Nephron progenitor cell (in vitro differentiated cells): ENCODE measurements at regions not wholly inside any gene's neighbourhood (a gene's known extent, or its start where the extent isn't known, plus 50 kb on each side); places are given as distances from the start of the nearest gene placed in this dataset.

Experiments used
- DNase-seq: peaks from one replicate; pipeline ENCODE4 v3.0.0; 2021
- H3K27ac Mint-ChIP-seq: 2 replicates; pipeline ENCODE4 v1.8.0; 2021; ENCODE audit warnings: mild to moderate bottlenecking, moderate library complexity, mixed read lengths
- H3K27me3 Mint-ChIP-seq: 2 replicates; pipeline ENCODE4 v1.8.0; 2021; ENCODE audit warnings: mild to moderate bottlenecking, low read depth, mixed read lengths; ENCODE audit not compliant: poor library complexity
- H3K36me3 Mint-ChIP-seq: 2 replicates; pipeline ENCODE4 v1.8.0; 2021; ENCODE audit warnings: low read depth, mixed read lengths
- H3K4me1 Mint-ChIP-seq: 2 replicates; pipeline ENCODE4 v1.8.0; 2021; ENCODE audit warnings: mixed read lengths
- H3K4me3 Mint-ChIP-seq: 2 replicates; pipeline ENCODE4 v1.8.0; 2021; ENCODE audit warnings: mild to moderate bottlenecking, moderate library complexity, mixed read lengths
- H3K9me3 Mint-ChIP-seq: 2 replicates; pipeline ENCODE4 v1.8.0; 2021; ENCODE audit warnings: mild to moderate bottlenecking, moderate library complexity, mixed read lengths
- CTCF ChIP-seq: fragments of 200-600 bp; sonication (generic); IDR thresholded peaks from 2 replicates; pipeline ENCODE4 v1.5.0; 2021; ENCODE audit warnings: antibody characterized with exemption

GRCh38 chr2:144668493-144669110, 148.7 kb upstream of the ZEB2 start:
- no peak for DNase-seq
- H3K9me3 Mint-ChIP-seq: no peaks in the 10 kb centered on the region

GRCh38 chr2:144666032-144666431, 146.1 kb upstream of the ZEB2 start:
- peaks cover 6% of the 10 kb centered on the region for H3K4me1 Mint-ChIP-seq
- H3K27me3 Mint-ChIP-seq: peaks cover 3% of the 10 kb centered on the region
- H3K36me3 Mint-ChIP-seq: no peaks in the 10 kb centered on the region
- peak overlapping the region; percentile 46 for H3K27ac Mint-ChIP-seq
- H3K4me3 Mint-ChIP-seq: no peak overlapping the region
- TF ChIP-seq CTCF: no peak
- no peak for DNase-seq
- H3K9me3 Mint-ChIP-seq: no peaks in the 10 kb centered on the region

More at GRCh38 chr2:144668493-144669110, 148.7 kb upstream of the ZEB2 start:
- Mint-ChIP-seq H3K4me1 (peaks cover 3% of the 10 kb centered on the region), H3K27me3 (peaks cover 3% of the 10 kb centered on the region), H3K36me3 (no peaks in the 10 kb centered on the region), H3K27ac (no peak overlapping the region), H3K4me3 (no peak overlapping the region)
- no peak for TF ChIP-seq CTCF

GRCh38 chr2:144663207-144663606, 143.3 kb upstream of the ZEB2 start:
- no peaks in the 10 kb centered on the region for H3K36me3 Mint-ChIP-seq
- TF ChIP-seq CTCF: no peak
- no peaks in the 10 kb centered on the region for H3K9me3 Mint-ChIP-seq
- peaks cover 9% of the 10 kb centered on the region for H3K4me1 Mint-ChIP-seq
- no peak overlapping the region for H3K4me3 Mint-ChIP-seq
- no peak for DNase-seq
- no peak overlapping the region for H3K27ac Mint-ChIP-seq
- H3K27me3 Mint-ChIP-seq: peaks cover 7% of the 10 kb centered on the region

DNA sequence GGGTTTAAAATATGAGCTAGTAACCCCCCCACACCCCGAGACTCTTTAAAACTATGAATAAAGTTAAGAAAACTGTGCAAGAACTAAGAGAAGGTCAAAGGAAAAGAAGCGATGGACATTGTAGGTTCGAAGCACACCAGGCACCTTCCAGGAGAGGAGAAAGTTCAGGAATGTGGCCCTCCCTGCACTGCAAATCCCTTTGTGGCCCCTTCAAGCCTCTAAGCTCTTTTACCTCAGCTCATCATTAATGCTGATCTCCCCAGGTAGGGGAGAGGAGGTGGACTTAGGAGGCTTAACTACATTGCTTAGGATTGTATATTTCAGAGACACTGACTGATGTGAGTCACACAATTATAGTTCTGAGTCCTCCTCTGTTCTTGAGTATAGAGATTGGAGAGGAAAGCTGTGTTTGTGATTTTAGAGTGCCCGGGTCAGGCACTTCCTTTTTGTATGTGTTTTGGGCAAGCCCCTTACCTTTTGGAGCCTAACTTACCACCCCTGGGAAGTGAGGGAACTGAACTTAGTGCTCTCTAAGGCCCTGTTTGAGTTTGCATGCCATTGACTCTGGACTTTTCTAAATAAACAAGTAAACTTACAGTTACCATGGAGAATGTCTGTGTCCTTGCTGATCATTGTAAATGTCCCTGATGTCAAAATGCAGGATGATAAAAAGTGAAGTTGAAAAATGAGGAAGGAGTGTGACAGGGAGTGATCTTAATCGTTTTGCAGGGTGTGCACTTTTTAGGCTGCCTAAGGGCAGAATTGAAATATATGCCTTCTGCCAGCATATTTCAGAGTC, 140.8 kb upstream of the ZEB2 start:
- no peak overlapping the region for H3K4me3 Mint-ChIP-seq

DNA sequence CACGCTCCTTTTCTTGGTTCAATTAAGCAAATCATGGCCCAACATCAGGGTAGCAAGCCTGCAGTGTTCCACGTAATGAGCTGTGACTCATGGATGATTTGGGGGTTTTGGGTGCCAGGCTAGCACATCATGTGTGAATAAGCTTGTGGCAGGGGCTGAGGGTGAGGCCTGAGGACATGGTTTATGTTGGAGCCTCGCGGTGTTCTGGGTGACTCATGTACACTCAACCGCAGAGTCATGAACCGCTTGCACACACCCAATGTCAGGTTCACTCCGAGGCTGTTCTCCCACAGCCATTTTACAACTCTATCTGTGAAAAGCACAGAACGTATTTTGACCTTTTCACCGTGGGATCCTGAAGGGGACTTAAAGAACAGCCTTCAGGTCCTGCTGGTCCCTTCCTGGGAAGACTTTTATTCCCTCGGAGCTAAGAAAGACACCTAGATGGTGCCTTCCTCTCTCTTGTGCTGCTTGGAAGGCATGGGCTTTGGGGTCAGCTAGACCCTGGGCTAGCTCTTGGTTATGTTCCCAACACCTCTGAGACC, 139.9 kb upstream of the ZEB2 start:
- no peak for DNase-seq
- peaks cover 6% of the 10 kb centered on the region for H3K4me1 Mint-ChIP-seq
- no peaks in the 10 kb centered on the region for H3K9me3 Mint-ChIP-seq
- TF ChIP-seq CTCF: no peak
- H3K36me3 Mint-ChIP-seq: no peaks in the 10 kb centered on the region
- peaks cover 7% of the 10 kb centered on the region for H3K27me3 Mint-ChIP-seq
- no peak overlapping the region for H3K4me3 Mint-ChIP-seq
- H3K27ac Mint-ChIP-seq: no peak overlapping the region

More for the DNA sequence above, 140.8 kb upstream of the ZEB2 start:
- Mint-ChIP-seq H3K27ac (no peak overlapping the region), H3K36me3 (no peaks in the 10 kb centered on the region), H3K4me1 (peaks cover 6% of the 10 kb centered on the region), H3K27me3 (peaks cover 7% of the 10 kb centered on the region), H3K9me3 (no peaks in the 10 kb centered on the region)
- TF ChIP-seq CTCF: no peak
- no peak for DNase-seq
